M059J (cell line): ENCODE measurements at regions not wholly inside any gene's neighbourhood (a gene's known extent, or its start where the extent isn't known, plus 50 kb on each side); places are given as distances from the start of the nearest gene placed in this dataset.
"Not testable (repeated sequence)": the region's sequence is repeated elsewhere in the genome, so short reads cannot be mapped to it uniquely, and the experiment has no call there.

Source experiments
- DNase-seq: peaks from one replicate; pipeline ENCODE4 v3.0.0-alpha.2; 2012; ENCODE audit warnings: low read depth

DNA sequence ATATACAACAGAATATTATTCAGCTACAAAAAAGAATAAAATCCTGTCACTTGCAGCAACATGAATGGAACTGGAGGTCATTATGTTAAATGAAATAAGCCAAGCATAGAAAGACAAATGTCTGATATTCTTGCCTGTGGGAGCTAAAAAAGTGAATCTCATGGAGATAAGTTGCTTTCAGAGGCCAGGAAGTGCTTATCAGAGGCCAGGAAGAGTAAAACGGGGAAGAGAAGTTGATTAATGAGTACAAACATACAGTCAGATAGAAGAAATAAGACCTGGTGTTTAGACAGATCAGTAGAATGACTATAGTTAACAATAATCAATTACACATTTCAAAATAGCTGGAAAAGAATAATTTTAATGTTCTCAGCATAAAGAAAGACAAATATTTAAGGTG is 54.4 kb upstream of the CPHXL start:
- DNase-seq = no peak

DNA sequence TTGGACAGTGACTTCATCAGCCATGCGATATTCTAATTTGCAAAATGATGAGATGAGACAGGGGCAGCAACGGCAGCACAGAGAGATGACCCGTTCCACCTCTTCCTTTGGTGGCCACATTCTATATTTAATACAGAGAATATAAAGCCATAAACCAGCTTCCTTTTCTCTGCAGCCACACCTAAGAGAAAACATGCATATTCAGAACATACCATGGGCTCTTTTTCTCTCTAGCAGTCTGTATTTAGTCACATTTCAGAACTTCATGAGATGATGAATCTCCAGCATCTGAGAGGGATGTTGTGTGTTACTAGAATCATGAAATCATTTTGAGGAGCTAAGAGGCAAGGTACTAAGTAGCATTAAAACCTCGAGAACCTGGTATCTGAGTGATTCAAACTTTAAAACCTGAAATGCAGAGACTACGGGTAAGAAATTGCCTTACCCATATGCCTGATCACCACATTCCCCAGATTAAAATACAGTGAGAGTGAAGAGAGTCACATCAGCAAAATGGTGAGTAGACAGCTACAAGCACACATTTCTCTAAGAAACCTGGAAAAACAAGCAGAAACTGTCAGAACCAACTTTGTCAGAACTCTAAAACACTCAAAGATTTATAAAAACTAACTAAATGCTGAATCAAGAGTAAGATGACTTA is 55.5 kb upstream of the CPHXL start:
- DNase-seq = no peak

DNA sequence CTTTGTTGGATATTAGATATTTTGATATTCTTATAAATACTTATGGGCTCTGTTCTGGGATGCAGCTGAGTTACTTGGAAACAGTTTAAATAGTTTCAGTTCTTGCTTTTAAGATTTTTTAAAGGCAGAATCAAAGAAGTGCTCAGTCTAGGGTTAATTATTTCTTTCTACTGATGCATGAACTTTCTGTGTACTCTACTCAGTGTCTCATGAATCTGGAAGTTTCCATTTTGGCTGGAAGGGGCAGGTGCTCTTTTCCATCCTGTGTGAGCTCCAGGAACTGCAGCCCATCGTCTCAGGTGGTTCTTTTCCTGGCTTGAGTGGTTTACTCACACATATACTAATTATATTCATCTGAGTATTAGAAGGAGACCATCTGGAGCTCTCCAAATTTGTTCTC is 61.1 kb upstream of the CPHXL start:
- no peak for DNase-seq

DNA sequence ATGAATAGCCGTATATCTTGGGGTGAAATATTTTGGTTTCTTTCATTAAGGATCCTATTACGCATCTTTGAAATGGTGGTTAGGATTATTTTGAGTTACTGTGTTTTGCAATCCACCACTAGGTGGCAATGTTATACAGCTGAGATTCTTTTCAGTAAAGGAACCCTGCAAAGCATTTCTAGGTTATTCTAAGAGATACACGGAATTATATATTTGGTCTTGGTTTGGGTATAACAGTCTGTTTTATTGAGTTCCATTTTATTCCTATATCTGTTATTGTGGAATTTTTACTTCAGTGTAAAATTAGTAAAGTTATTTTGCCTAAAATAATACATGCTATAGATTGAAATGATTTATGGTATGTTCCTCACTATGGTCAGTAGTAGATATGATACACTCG is 62.9 kb upstream of the CPHXL start:
- peak; percentile 56 for DNase-seq

DNA sequence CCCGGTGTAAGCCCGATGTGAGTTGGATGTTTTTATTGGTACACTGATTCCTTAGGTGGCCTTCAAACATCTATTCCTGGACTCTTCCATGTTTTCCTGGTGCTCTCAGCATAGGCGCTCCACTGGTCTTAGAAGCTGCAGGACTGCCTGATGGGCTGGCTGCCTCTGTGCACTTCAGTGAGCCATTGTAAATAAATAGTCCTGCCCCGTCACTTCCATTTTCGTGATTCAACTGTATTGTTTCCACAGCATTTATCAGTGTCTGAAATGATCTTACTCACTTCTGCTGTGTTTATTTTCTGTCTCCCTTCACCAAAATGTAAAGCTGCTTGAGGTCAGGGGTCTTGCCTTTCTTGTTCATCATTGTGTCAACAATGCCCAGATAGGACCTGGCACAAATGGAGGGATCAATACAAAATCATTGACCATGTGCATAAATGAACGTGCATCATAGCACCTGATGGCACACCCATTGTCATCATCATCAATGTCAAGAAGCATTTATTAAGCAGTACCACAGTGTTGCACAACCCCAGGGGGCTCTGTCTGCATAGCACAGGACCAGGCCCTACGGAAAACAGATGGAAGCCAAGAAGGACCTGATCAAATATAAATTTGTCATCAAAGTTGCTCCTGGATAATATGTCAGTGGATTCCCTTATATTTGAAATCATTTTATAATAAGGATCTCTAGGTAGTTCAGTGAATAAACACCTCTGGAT is 66.6 kb upstream of the CPHXL start:
- no peak for DNase-seq

DNA sequence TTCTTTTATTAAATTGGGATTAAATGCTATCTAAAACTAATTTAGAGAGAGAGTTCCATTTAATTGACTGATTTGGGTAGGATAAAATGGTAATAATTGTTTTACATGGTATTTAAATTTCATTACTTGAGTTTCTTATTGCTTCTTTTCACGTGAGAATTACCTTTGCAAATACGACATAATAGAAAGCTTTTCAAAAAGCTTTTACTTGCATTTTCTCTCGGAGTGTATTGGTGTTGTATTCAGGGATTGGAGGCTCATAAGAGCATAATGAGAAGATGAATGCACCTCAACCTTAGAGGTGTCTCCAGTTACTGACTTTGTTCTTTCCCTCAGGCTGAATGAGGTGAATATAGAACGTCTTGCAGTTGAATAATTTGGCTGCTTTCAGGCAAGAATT is 67.4 kb upstream of the CPHXL start:
- no peak for DNase-seq

DNA sequence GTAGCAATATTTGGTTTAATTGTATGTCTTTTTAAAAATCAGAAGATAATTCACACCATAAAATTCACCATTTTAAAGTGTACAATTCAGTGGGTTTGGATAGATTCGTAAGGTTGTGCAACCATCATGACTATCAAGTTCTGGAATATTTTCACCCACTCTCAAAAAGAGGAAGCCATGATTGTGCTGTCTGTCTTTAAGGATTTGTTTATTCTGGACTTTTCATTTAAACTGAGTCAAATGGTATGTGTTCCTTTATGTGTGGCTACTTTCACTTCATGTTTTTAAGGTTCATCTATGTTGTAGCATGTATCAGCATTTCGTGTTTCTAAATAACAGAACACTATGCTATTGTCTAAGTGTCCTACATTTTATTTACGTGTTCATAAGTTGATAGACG is 68.1 kb upstream of the CPHXL start:
- no peak for DNase-seq

DNA sequence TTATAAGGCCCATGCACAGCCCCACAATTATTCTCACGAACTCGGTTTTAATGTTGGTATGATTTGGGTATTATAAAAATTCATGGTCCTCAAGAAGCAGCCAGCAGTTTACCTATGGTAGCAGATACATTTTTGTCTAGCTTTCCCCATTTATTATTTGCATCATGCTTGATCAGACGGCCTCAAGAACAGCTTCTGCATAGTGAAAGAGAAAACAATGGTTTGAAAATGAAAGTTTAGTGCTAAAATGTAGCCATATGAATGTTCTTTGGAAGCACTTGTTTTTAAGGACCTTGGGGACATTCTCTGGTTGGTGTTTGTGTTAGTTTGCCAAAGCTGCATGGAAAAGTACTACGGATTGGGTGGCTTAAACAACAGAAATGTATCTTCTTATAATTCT is 72.4 kb upstream of the CPHXL start:
- no peak for DNase-seq

DNA sequence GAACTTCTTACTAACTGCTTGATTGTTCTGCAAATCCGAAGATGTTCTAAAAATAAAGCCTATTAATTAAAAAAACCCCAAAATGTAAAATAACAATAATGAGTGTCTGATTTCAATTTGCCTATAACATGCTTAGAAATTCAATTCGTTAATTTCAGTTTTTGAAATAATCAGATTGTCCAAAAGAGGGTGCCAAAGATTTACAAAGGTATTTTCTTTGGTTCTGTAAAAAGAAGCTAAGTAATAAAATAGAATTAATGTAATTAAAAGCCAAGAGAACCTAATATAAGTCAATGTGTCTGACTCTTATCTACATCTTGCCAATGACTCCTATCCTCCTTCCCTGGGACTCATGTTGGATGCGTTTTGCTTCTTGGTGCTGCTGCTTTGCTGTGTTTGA is 75.0 kb upstream of the CPHXL start:
- DNase-seq = no peak

DNA sequence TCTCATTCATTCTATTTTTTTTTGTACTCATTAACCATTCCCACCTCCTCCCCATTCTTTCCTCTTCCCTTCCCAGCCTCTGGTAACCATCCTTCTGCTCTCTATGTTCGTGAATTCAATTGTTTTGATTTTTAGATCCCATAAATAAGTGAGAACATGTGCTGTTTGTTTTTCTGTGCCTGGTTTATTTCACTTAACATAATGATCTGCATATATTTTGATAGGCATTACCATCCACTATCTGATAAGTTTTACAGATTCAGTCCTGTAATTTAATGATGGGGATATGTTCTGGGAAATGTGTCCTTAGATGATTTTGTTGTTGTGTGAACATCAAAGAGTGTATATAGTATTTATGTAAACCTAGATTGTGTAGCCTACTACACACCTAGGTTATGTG is 77.5 kb upstream of the CPHXL start:
- no peak for DNase-seq

DNA sequence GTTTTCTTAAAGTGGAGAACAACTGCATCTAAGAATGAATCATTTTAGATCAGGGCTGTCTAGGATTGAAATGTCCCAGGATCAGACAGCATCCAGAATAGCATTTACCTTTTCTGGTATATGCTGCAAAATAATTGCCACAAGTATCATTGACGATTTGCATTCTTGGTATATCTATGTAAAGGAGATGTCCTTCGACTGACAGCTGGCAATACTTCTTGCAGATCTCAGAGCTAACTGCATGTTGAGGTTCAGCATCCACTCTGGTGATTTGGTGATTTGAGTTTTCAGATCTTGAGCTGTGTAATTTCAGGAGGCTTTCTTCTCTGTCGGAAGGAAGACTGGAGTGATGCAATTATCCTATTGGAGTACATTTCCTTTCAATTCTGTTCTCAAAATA is 78.1 kb upstream of the CPHXL start:
- no peak for DNase-seq

DNA sequence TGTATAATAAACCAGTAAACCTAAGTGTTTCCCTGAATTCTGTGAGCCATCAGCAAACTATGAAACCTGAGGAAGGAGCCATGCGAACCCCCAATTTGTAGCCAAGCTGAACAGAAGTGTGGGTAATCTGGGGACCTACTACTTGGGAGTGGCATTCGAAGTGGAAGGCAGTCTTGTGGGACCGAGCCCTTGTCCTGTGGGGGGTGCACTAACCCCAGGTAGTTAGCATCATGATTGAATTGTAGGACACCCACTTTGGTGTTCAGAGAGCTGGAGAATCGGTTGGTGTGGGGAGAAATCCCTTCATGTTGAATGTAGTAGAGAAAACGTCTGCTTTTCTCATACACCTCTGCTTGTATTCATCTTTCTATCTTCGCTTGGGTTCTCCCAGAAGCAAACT is 79.7 kb upstream of the CPHXL start:
- no peak for DNase-seq

DNA sequence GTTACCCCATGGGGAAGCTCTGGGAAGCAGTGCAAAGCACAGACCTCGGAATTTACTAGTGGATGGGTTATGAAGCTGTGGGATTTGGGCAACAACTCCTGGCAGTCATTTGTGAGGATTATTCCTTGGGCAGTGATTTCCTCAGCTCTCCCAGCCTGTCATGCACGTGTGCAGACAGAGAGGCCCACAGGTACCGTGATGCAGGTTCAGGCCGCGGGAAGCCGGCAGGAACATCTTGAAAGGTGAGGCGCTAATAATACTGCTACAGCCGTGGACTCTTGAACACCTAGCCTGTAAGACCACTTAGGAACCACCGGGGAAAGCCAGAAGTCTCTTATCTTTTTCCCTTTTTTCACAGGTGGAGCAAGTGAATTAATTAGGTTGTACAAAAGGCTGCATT is 80.2 kb upstream of the CPHXL start:
- no peak for DNase-seq

DNA sequence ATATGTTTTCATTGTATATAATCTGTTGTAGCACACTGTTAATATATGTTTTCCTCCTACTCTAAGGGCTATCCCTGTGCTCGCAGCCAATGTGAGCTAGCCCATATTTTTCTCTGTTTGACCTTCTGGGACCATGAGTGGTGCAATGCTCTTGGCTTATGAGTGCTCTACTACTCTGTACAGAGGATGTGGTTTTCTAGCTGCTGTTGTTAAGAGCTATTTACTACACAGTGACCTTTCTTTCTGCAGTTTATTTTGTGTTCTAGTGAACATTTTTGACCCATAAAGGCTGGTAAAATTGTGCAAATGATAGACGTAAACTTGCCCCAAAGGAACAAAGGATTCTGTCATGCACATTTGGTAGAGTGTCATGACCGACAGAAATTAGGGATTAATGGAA is 84.1 kb upstream of the CPHXL start:
- DNase-seq = no peak

DNA sequence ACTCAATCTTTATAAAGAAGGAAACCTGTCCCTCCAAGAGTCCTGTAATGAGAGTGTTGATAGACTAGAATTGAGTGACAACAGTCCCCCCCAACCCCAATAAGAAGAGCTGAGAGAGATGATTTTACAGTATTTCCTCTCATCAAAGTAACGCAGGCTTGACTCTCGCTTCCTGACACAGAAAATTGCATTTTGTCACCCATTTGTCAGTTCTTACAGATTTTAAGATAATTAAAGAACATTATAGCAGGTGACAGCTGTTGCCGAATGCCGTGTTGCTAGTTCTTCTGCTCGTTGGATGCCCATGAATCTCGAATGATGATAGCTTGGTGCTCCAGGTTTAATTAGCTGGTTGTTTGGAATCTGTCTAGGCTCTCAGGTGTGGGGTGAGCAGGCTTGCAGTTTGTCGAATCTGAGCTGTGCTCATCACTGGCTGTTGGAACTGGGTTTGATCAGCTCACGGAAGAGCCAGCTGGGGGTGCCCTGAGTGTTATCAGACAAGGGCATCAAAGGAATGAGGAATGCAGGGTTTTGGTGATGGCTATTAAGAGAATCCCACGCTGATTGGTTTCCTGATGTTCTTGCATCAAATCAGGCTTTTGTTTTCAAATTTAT is 84.8 kb upstream of the CPHXL start:
- DNase-seq = no peak

DNA sequence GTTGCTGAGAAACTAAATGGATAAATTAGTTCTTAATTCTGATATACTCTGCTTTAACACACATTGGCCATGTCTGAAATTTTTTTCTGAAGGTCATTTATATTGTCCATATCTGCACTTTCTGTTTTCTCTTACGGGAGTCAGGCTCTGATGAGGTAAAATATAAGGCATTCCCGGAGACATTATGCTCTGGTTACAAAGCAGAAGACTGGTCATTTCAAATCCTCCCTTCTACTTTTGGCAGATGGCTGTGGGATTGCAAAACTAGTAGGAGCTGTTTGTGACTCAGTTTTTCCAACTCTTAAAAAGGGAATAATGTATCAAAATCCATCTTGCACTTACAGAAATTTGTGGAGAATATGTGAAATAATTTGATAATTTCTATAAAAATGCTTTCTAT is 92.2 kb upstream of the CPHXL start:
- DNase-seq = no peak

DNA sequence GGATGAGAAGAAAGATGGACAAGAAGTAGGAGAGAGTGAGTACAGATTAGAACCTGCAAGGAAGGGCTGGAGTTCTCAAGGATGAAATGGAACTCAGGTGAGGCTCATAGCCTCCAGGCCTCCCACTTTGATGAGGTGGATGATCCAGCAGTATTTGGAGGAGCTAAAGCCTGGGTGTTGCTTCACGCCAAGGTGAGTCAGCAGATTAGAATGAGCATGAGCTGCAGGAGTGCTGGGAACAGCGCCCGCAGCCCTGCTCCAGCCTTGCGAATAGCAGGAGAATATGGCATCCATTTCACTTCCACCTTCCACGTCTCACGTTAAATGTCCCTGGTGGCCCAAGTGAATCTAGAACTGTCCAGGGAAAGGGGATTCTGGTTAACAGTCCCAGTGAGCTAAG is 94.4 kb upstream of the CPHXL start:
- DNase-seq = peak; percentile 55

DNA sequence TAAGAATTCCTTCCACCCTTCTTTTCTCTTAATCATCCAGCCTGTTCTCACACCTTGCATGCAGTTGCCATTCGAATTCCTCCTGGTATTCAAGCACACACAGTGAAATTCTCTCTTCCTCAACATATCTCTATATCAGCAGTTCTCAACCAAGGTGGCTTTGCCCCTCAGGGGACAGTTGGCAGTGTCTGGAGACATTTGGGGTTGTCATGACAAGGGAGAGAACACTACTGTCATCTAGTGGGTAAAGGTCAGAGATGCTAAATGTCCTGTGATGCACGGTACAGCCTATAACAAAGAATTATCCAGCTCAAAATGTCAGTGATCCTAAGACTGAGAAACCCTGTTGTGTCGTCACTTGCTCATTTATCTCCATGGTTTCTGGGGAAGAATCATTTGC is 94.8 kb upstream of the CPHXL start:
- peak; percentile 2 for DNase-seq

DNA sequence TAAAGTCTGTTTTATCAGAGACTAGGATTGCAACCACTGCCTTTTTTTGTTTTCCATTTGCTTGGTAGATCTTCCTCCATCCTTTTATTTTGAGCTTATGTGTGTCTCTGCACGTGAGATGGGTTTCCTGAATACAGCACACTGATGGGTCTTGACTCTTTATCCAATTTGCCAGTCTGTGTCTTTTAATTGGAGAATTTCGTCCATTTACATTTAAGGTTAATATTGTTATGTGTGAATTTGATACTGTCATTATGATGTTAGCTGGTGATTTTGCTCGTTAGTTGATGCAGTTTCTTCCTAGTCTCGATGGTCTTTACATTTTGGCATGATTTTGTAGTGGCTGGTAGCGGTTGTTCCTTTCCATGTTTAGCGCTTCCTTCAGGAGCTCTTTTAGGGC is 99.5 kb upstream of the CPHXL start:
- DNase-seq = not testable (repeated sequence)

DNA sequence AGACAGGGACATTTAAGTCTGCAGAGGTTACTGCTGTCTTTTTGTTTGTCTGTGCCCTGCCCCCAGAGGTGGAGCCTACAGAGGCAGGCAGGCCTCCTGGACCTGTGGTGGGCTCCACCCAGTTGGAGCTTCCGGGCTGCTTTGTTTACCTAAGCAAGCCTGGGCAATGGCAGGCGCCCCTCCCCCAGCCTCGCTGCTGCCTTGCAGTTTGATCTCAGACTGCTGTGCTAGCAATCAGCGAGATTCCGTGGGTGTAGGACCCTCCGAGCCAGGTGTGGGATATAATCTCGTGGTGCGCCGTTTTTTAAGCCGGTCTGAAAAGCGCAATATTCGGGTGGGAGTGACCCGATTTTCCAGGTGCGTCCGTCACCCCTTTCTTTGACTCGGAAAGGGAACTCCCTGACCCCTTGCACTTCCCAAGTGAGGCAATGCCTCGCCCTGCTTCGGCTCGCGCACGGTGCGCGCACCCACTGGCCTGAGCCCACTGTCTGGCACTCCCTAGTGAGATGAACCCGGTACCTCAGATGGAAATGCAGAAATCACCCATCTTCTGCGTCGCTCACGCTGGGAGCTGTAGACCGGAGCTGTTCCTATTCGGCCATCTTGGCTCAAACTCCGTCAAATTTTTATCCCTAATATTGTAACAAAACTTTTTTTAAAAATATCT is 101.2 kb upstream of the CPHXL start:
- DNase-seq = not testable (repeated sequence)

DNA sequence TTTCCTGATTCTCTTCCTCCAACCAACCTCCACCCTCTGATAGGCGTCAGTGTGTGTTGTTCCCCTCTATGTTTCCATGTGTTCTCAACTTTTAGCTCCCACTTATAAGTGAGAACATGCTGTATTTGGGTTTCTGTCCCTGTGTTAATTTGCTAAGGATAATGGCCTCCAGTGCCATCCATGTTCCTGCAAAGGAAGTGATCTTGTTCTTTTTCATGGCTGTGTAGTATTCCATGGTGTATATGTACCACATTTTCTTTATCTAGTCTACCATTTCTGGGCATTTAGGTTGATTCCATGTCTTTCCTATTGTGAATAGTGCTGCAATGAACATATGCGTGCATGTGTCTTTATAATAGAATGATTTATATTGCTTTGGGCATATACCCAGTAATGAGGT is 107.1 kb upstream of the CPHXL start:
- not testable (repeated sequence) for DNase-seq

DNA sequence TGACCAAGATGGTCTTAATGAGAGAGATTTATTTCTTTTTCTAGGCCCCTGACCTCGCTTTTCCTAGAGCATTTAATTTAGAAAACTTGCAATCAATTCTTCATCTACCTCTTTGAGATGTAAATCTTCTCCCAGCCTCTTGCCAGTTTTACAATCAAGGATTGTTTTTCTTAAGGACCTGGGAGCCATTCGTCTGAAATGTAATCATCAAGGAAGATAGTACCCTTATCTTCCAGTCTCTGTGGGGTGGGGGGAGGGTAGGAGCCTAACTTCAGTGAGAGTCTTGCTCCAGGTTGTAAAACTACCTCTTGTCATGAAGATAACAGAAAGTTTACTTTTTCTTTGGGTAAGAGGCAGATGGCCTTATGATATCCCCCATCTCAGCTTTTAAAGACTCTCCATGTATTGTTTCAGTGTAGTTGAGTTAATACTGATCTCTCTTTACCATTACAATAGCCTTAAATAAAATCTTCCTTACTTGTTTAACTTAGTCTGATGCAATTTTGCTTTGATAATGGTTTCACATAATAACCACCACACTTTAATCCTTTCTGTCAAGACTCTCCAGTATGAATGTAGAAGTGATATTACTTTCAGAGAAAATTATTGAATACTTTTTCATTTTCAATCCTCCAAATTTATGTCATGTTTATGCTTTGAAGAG is 110.2 kb upstream of the CPHXL start:
- DNase-seq = no peak
